ENCODE measurements at regions not wholly inside any gene's neighbourhood (a gene's known extent, or its start where the extent isn't known, plus 50 kb on each side); places are given as distances from the start of the nearest gene placed in this dataset.

GRCh38 chr4:32226204-32226603 lies 1506.0 kb downstream of the PCDH7 start:
- TF ChIP-seq, protein P1, sequence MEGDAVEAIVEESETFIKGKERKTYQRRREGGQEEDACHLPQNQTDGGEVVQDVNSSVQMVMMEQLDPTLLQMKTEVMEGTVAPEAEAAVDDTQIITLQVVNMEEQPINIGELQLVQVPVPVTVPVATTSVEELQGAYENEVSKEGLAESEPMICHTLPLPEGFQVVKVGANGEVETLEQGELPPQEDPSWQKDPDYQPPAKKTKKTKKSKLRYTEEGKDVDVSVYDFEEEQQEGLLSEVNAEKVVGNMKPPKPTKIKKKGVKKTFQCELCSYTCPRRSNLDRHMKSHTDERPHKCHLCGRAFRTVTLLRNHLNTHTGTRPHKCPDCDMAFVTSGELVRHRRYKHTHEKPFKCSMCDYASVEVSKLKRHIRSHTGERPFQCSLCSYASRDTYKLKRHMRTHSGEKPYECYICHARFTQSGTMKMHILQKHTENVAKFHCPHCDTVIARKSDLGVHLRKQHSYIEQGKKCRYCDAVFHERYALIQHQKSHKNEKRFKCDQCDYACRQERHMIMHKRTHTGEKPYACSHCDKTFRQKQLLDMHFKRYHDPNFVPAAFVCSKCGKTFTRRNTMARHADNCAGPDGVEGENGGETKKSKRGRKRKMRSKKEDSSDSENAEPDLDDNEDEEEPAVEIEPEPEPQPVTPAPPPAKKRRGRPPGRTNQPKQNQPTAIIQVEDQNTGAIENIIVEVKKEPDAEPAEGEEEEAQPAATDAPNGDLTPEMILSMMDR (IDR thresholded peaks at IDR 0.05), result no peak
- Histone ChIP-seq H3K4me3 (no peak overlapping the region), H3K27ac (no peak overlapping the region)
- no peak for DNase-seq (ENCODE audit: low spot score)

GRCh38 chr4:32226733-32227132 lies 1506.6 kb downstream of the PCDH7 start:
- TF ChIP-seq, protein P1 (IDR thresholded peaks at IDR 0.05), result no peak
- DNase-seq (ENCODE audit: low spot score), result no peak
- H3K4me3 ChIP-seq, result no peak overlapping the region
- H3K27ac ChIP-seq, result no peak overlapping the region

DNA sequence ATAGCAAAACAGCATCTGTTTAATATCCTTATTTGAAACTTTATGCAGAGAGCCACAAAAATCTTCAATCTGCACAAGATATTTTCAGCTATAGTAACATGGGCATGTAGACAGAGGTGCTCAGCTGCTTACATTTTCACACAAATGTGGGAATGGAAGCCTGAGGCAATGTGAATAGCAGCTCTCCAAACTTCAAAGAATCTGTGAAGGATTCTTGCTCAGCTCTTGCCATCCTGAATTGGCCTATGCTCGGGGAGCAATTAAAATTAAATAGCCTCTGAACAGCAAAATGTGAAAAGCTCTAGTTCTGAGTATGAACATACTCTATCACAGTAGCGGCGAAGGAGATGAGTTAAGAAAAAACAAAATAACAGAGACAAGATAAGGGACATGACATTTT lies 1523.8 kb downstream of the PCDH7 start:
- no peak overlapping the region for H3K27ac ChIP-seq
- no peak for DNase-seq (ENCODE audit: low spot score)
- TF ChIP-seq, protein P1 (IDR thresholded peaks at IDR 0.05), result no peak
- no peak overlapping the region for H3K4me3 ChIP-seq

GRCh38 chr4:32249040-32249439 lies 1528.9 kb downstream of the PCDH7 start:
- no peak overlapping the region for H3K4me3 ChIP-seq
- DNase-seq (ENCODE audit: low spot score), result no peak
- H3K27ac ChIP-seq, result no peak overlapping the region
- TF ChIP-seq, protein P1 (IDR thresholded peaks at IDR 0.05), result no peak

GRCh38 chr4:32251126-32251525 lies 1531.0 kb downstream of the PCDH7 start:
- no peak overlapping the region for H3K4me3 ChIP-seq

GRCh38 chr4:32251926-32252325 lies 1531.8 kb downstream of the PCDH7 start:
- no peak overlapping the region for H3K4me3 ChIP-seq
- no peak overlapping the region for H3K27ac ChIP-seq
- DNase-seq (ENCODE audit: low spot score), result no peak
- TF ChIP-seq, protein P1 (IDR thresholded peaks at IDR 0.05), result no peak

More at GRCh38 chr4:32251126-32251525, 1531.0 kb downstream of the PCDH7 start:
- TF ChIP-seq, protein P1 (IDR thresholded peaks at IDR 0.05), result no peak
- H3K27ac ChIP-seq, result no peak overlapping the region
- DNase-seq (ENCODE audit: low spot score), result no peak

- no peak for DNase-seq (ENCODE audit: low spot score)
- no peak overlapping the region for H3K4me3 ChIP-seq
- H3K27ac ChIP-seq, result no peak overlapping the region
- TF ChIP-seq, protein P1 (IDR thresholded peaks at IDR 0.05), result no peak
Observed at GRCh38 chr4:32254216-32254615, 1534.0 kb downstream of the PCDH7 start.
